ENCODE measurements at regions not wholly inside any gene's neighbourhood (a gene's known extent, or its start where the extent isn't known, plus 50 kb on each side); places are given as distances from the start of the nearest gene placed in this dataset.

DNA sequence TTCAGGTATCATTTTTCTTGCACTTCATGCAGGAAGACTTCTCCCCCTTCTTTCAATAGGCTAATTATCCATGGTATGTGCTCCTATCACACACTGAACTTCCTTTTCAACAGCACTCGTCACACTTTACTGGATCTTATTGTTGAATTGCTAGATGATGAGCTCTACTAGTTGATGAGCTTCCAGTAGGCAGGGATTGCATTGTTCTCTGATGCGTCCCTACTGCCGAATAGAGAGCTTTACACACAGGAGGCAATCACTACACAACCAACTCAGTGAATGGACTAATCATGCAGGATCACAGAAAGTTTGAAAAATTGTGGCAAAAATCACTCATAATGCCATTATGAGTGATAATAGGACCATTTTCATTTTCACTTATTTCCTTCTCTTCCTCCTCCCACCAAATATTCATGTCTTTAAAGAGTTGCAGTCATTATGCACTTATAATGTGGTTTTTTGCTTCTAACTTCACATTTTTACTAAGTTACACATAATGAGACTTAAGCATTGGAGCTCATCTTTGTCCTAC, 128.1 kb upstream of the ZNF648 start:
- intact Hi-C loops (cut with DNase I) = no loop called here
- no peaks in the 10 kb centered on the region for H3K9me3 ChIP-seq
- peaks cover 21% of the 10 kb centered on the region for H3K4me1 ChIP-seq
- no peaks in the 10 kb centered on the region for H3K27me3 ChIP-seq
- DNase-seq (ENCODE audit: extremely low spot score in 2 of 2) = no peak
- no peak overlapping the region for H3K4me3 ChIP-seq
- no peaks in the 10 kb centered on the region for H3K36me3 ChIP-seq
- TF ChIP-seq, protein P1, sequence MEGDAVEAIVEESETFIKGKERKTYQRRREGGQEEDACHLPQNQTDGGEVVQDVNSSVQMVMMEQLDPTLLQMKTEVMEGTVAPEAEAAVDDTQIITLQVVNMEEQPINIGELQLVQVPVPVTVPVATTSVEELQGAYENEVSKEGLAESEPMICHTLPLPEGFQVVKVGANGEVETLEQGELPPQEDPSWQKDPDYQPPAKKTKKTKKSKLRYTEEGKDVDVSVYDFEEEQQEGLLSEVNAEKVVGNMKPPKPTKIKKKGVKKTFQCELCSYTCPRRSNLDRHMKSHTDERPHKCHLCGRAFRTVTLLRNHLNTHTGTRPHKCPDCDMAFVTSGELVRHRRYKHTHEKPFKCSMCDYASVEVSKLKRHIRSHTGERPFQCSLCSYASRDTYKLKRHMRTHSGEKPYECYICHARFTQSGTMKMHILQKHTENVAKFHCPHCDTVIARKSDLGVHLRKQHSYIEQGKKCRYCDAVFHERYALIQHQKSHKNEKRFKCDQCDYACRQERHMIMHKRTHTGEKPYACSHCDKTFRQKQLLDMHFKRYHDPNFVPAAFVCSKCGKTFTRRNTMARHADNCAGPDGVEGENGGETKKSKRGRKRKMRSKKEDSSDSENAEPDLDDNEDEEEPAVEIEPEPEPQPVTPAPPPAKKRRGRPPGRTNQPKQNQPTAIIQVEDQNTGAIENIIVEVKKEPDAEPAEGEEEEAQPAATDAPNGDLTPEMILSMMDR (IDR thresholded peaks at IDR 0.05) = no peak
- TF ChIP-seq POLR2AphosphoS5 (IDR thresholded peaks at IDR 0.05; ENCODE audit: insufficient read depth in 1 of 2, low read depth in 1 of 2) = no peak
- no peak for TF ChIP-seq POLR2A (IDR thresholded peaks at IDR 0.05)
- no peak overlapping the region for H3K27ac ChIP-seq

DNA sequence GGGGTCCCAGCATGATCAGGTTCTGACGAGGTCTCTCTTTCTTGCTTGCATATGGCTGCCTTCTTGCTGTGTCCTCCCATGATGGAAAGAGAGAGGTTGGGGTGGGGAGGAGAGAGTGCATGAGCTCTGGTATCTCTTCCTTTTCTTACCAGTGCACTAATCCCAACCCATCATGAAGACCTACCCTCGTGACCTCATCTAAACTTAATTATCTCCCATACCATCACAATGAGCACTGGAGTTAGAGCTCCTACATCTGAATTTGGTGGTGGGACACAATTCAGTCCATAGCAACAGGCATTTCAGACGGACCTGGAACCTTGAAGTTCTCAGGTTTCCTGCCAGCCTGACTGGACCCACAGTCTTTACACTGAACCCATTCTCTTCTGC, 125.2 kb upstream of the ZNF648 start:
- H3K36me3 ChIP-seq = no peaks in the 10 kb centered on the region
- H3K27ac ChIP-seq = peak overlapping the region; percentile 41
- no peaks in the 10 kb centered on the region for H3K27me3 ChIP-seq
- peaks cover 21% of the 10 kb centered on the region for H3K4me1 ChIP-seq
- H3K4me3 ChIP-seq = no peak overlapping the region
- TF ChIP-seq POLR2AphosphoS5 (IDR thresholded peaks at IDR 0.05; ENCODE audit: insufficient read depth in 1 of 2, low read depth in 1 of 2) = no peak
- TF ChIP-seq, protein P1 (IDR thresholded peaks at IDR 0.05) = no peak
- TF ChIP-seq POLR2A (IDR thresholded peaks at IDR 0.05) = no peak
- no peak for DNase-seq (ENCODE audit: extremely low spot score in 2 of 2)
- no peaks in the 10 kb centered on the region for H3K9me3 ChIP-seq
- intact Hi-C loops (cut with DNase I) = no loop called here

DNA sequence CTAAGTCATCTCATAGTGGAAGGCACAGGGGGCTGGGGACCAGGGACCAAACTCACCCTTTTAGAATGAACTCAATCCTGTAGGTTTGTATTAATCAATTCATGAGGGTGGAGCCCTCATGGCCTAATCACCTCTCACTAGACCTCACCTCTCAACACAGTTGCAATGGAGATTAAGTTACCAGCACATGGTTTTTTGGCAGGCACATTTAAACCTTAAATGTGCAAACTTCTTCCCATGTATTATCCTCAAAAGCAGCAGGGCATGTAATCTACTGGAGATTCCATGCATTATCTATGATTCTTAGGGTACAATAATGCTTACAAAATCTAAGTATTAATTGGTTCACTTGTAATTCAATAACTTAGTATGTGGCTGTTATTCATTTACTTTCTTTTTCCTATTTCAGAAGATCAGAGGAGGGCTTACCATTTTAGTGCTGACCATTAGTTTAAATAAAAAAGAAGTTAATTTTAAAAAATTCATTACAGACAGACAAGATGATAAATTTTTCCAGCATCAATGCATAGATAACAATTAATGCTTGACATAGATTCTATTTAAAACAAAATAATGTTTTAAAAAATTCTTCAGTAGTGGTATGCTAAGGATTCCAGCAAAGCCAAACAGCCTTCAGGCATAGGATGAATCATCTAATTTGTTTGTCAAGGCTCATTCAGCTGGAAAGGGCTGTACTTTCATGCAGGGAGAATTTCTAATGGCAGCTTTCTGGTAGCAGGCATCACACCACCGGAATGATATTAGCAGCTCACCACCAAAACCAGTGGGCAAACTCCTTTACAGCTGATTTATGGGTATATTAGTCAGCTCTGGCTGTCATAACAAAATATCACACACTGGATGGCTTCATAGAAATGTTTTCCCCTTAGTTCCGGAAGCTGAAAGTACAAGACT, 124.6 kb upstream of the ZNF648 start:
- no peak overlapping the region for H3K4me3 ChIP-seq
- no peaks in the 10 kb centered on the region for H3K36me3 ChIP-seq
- peak in 1 of 2 donors; percentile 34 for TF ChIP-seq POLR2AphosphoS5 (IDR thresholded peaks at IDR 0.05; ENCODE audit: insufficient read depth in 1 of 2, low read depth in 1 of 2)
- TF ChIP-seq, protein P1 (IDR thresholded peaks at IDR 0.05) = no peak
- H3K27me3 ChIP-seq = no peaks in the 10 kb centered on the region
- H3K9me3 ChIP-seq = no peaks in the 10 kb centered on the region
- intact Hi-C loops (cut with DNase I) = no loop called here
- peaks cover 21% of the 10 kb centered on the region for H3K4me1 ChIP-seq
- no peak for DNase-seq (ENCODE audit: extremely low spot score in 2 of 2)
- H3K27ac ChIP-seq = peak overlapping the region; percentile 41

DNA sequence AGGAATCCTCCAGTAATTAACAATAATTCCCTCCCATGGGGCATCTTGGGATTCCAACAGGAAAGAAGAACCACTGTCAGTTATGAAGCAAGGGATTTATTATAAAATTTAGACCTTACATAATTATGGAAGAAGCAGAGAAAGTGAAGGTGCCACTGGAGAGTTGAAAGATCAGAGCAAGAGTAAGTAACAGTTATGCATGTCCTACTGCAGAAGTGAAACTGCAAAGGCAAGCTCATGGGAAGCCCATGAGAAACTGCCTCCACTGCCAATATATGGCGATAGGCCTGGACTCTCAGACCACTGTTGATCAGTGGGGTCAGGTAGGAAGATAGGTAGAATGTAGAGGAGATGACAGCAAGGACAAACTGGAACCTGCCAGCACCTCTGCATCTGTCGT, 123.6 kb upstream of the ZNF648 start:
- Histone ChIP-seq H3K4me1 (peaks cover 27% of the 10 kb centered on the region), H3K4me3 (no peak overlapping the region), H3K36me3 (no peaks in the 10 kb centered on the region), H3K27me3 (no peaks in the 10 kb centered on the region), H3K9me3 (no peaks in the 10 kb centered on the region), H3K27ac (peak overlapping the region; percentile 10)
- intact Hi-C loops (cut with DNase I) = no loop called here
- no peak for TF ChIP-seq POLR2A (IDR thresholded peaks at IDR 0.05)
- TF ChIP-seq, protein P1 (IDR thresholded peaks at IDR 0.05) = no peak
- TF ChIP-seq POLR2AphosphoS5 (IDR thresholded peaks at IDR 0.05; ENCODE audit: insufficient read depth in 1 of 2, low read depth in 1 of 2) = no peak
- no peak for DNase-seq (ENCODE audit: extremely low spot score in 2 of 2)

DNA sequence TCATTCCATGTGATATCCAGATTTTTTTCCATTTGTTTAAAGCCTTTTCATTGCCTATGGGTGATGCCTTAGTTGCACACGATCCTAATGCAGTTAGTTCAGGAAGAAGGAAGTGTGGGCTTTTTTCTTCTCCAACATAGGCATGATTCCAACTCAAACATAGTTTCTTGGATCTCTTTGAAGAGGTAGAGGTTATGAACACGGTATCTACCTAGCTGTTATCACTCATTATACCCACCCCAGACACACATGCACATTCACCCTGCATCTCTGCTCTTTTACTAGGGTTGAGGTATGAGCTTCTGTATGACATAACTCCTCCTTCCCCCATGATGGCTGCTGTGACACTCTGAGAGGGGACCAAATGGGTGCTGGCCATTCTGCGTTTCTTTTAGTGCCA, 122.1 kb upstream of the ZNF648 start:
- no peaks in the 10 kb centered on the region for H3K27me3 ChIP-seq
- no peak overlapping the region for H3K4me3 ChIP-seq
- H3K4me1 ChIP-seq = peaks cover 27% of the 10 kb centered on the region
- H3K36me3 ChIP-seq = no peaks in the 10 kb centered on the region
- H3K9me3 ChIP-seq = no peaks in the 10 kb centered on the region
- H3K27ac ChIP-seq = no peak overlapping the region
- intact Hi-C loops (cut with DNase I) = no loop called here
- DNase-seq (ENCODE audit: extremely low spot score in 2 of 2) = no peak
- TF ChIP-seq, protein P1 (IDR thresholded peaks at IDR 0.05) = no peak
- no peak for TF ChIP-seq POLR2A (IDR thresholded peaks at IDR 0.05)
- TF ChIP-seq POLR2AphosphoS5 (IDR thresholded peaks at IDR 0.05; ENCODE audit: insufficient read depth in 1 of 2, low read depth in 1 of 2) = no peak

All from vagina (tissue), 2 donors.